DOHH2 (cell line): ENCODE measurements at regions not wholly inside any gene's neighbourhood (a gene's known extent, or its start where the extent isn't known, plus 50 kb on each side); places are given as distances from the start of the nearest gene placed in this dataset.

Source experiments
- CTCF ChIP-seq: fragments of 200-600 bp; sonication (generic); IDR thresholded peaks from one replicate; pipeline ENCODE4 v1.5.1; 2014; ENCODE audit warnings: antibody characterized with exemption, mild to moderate bottlenecking, low read depth, low read length; ENCODE audit not compliant: poor library complexity, severe bottlenecking
- EZH2phosphoT487 ChIP-seq: fragments of 200-600 bp; sonication (generic); IDR thresholded peaks from 2 replicates; pipeline ENCODE4 v1.6.1; 2017; ENCODE audit warnings: borderline replicate concordance, mild to moderate bottlenecking, antibody characterized with exemption, low read length, moderate library complexity, mixed read lengths

GRCh38 chr5:97554977-97555643, 372.1 kb upstream of the RIOK2 start:
- TF ChIP-seq CTCF (no peak), EZH2phosphoT487 (no peak)
